Esophagus muscularis mucosa (tissue), 4 donors: ENCODE measurements at regions not wholly inside any gene's neighbourhood (a gene's known extent, or its start where the extent isn't known, plus 50 kb on each side); places are given as distances from the start of the nearest gene placed in this dataset.

Experiments used
- DNase-seq: peaks from one replicate; pipeline ENCODE4 v3.0.0-alpha.2; 2017; ENCODE audit errors: extremely low spot score
- H3K27ac ChIP-seq, 4 donors: fragments of 200-600 bp; sonication (generic); replicated peaks in 1 of 4; 1 replicate in 3 of 4; 2 replicates in 1 of 4; pipeline ENCODE4 v1.5.1; 2016 to 2019; ENCODE audit warnings: mild to moderate bottlenecking in 1 of 4
- H3K27me3 ChIP-seq, 4 donors: fragments of 200-600 bp; sonication (generic); one replicate each; pipeline versions ENCODE4 v1.5.1 to v1.6.0; 2016 to 2019
- H3K36me3 ChIP-seq, 4 donors: fragments of 200-600 bp; sonication (generic); one replicate each; pipeline ENCODE4 v1.5.1; 2016 to 2019
- H3K4me1 ChIP-seq, 4 donors: fragments of 200-600 bp; sonication (generic); one replicate each; pipeline ENCODE4 v1.5.1; 2016 to 2019
- H3K4me3 ChIP-seq, 4 donors: fragments of 200-600 bp; sonication (generic); 1 replicate in 2 of 4; 2 replicates in 2 of 4; pipeline ENCODE4 v1.5.1; 2016 to 2019; ENCODE audit warnings: mild to moderate bottlenecking in 4 of 4, moderate library complexity in 1 of 4
- H3K9me3 ChIP-seq, 4 donors: fragments of 200-600 bp; sonication (generic); 1 replicate in 3 of 4; 2 replicates in 1 of 4; pipeline ENCODE4 v1.5.1; 2016 to 2019
- CTCF ChIP-seq, 3 experiments: fragments of 200-600 bp in 2 of 3; fragments of 450-650 bp in 1 of 3; sonication (generic) in 2 of 3; IDR thresholded peaks; one replicate each; pipeline ENCODE4 v1.5.1; 2017 to 2019; ENCODE audit warnings: antibody characterized with exemption in 3 of 3, mild to moderate bottlenecking in 2 of 3, moderate library complexity in 1 of 3
- EP300 ChIP-seq: sonication (generic); formaldehyde crosslinking; IDR thresholded peaks from one replicate; pipeline ENCODE4 v1.6.1; 2017; ENCODE audit warnings: antibody characterized with exemption
- POLR2A ChIP-seq: fragments of 450-650 bp; IDR thresholded peaks from one replicate; pipeline ENCODE4 v1.6.1; 2017; ENCODE audit warnings: antibody characterized with exemption, moderate library complexity, mild to moderate bottlenecking, low read depth
- POLR2AphosphoS5 ChIP-seq, 2 donors: sonication (generic); formaldehyde crosslinking; IDR thresholded peaks; one replicate each; pipeline ENCODE4 v1.6.1; 2017; ENCODE audit warnings: antibody characterized with exemption in 2 of 2
- WGBS: methylation state at CpG from one replicate; pipeline ENCODE4 v1.1.5; 2018; 5-methylcytosine and 5-hydroxymethylcytosine counted together
- intact Hi-C: fragments of 100-400 bp; cut with DNase I; formaldehyde crosslinking; loops from one replicate; pipeline ENCODE4 v1.15.1; 2023

GRCh38 chr6:148085631-148086331 is 256.9 kb upstream of the SASH1 start:
- H3K4me3 ChIP-seq = no peak overlapping the region
- TF ChIP-seq POLR2A = no peak
- no peak for TF ChIP-seq POLR2AphosphoS5 (IDR thresholded peaks at IDR 0.05)
- TF ChIP-seq EP300 = no peak
- TF ChIP-seq CTCF (IDR thresholded peaks at IDR 0.05) = no peak
- H3K36me3 ChIP-seq = no peaks in the 10 kb centered on the region
- DNase-seq = no peak
- H3K27me3 ChIP-seq = no peaks in the 10 kb centered on the region
- H3K4me1 ChIP-seq = no peaks in the 10 kb centered on the region
- intact Hi-C loops = no loop called here
- WGBS = 58% methylated on average over 3 of the region's 3 CpGs
- H3K27ac ChIP-seq = no peak overlapping the region
- H3K9me3 ChIP-seq = peaks cover 0 to 7% (median 6%) of the 10 kb centered on the region in 4 donors

- no peaks in the 10 kb centered on the region for H3K27me3 ChIP-seq
- intact Hi-C loops = no loop called here
- H3K27ac ChIP-seq = no peak overlapping the region
- H3K36me3 ChIP-seq = no peaks in the 10 kb centered on the region
- no peak for TF ChIP-seq EP300
- TF ChIP-seq POLR2A = no peak
- TF ChIP-seq CTCF (IDR thresholded peaks at IDR 0.05) = no peak
- no peak for TF ChIP-seq POLR2AphosphoS5 (IDR thresholded peaks at IDR 0.05)
- no peak overlapping the region for H3K4me3 ChIP-seq
- no peaks in the 10 kb centered on the region for H3K4me1 ChIP-seq
- 80% methylated on average over 1 of the region's 1 CpG for WGBS
- peaks cover 0 to 14% (median 10%) of the 10 kb centered on the region in 4 donors for H3K9me3 ChIP-seq
- no peak for DNase-seq
Measured at GRCh38 chr6:148086386-148086785, 256.3 kb upstream of the SASH1 start.

GRCh38 chr6:148086843-148087242 is 255.8 kb upstream of the SASH1 start:
- no peak for TF ChIP-seq CTCF (IDR thresholded peaks at IDR 0.05)
- no peak for TF ChIP-seq POLR2A
- no peak for TF ChIP-seq EP300
- no peak for TF ChIP-seq POLR2AphosphoS5 (IDR thresholded peaks at IDR 0.05)
- Histone ChIP-seq H3K4me1 (no peaks in the 10 kb centered on the region), H3K36me3 (no peaks in the 10 kb centered on the region), H3K9me3 (peaks cover 0 to 17% (median 13%) of the 10 kb centered on the region in 4 donors), H3K4me3 (no peak overlapping the region), H3K27ac (no peak overlapping the region), H3K27me3 (no peaks in the 10 kb centered on the region)
- intact Hi-C loops = no loop called here
- DNase-seq = no peak
- 92% methylated on average over 3 of the region's 3 CpGs for WGBS

DNA sequence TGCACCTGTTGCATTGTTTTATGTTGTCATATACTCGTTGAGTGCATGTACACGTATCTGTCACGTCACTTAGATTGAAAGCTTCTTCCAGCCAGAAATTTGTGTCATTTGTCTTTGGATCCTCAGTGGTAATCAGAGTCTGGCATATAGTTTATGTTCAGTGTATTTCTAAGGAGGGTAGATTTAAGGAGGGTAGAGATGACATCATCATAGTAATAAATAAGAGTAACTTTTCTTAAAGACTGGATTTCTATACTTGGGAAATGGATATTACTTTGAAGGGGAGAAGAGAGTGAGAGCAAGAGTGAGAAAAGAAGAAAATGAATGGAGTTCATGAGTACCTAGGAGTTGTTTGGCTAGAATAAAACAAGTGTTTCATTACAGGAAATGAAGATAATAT is 255.0 kb upstream of the SASH1 start:
- intact Hi-C loops = no loop called here
- DNase-seq = no peak
- TF ChIP-seq POLR2A = no peak
- TF ChIP-seq CTCF (IDR thresholded peaks at IDR 0.05) = no peak
- no peak for TF ChIP-seq EP300
- TF ChIP-seq POLR2AphosphoS5 (IDR thresholded peaks at IDR 0.05) = no peak
- Histone ChIP-seq H3K27me3 (no peaks in the 10 kb centered on the region), H3K36me3 (no peaks in the 10 kb centered on the region), H3K4me1 (no peaks in the 10 kb centered on the region), H3K27ac (no peak overlapping the region), H3K4me3 (no peak overlapping the region), H3K9me3 (peaks cover 0 to 18% (median 13%) of the 10 kb centered on the region in 4 donors)
- 82% methylated on average over 3 of the region's 3 CpGs for WGBS

- no peak overlapping the region for H3K27ac ChIP-seq
- no peak overlapping the region for H3K4me3 ChIP-seq
- no peaks in the 10 kb centered on the region for H3K36me3 ChIP-seq
- peaks cover 0 to 18% (median 13%) of the 10 kb centered on the region in 4 donors for H3K9me3 ChIP-seq
- no peaks in the 10 kb centered on the region for H3K4me1 ChIP-seq
- WGBS = 79% methylated on average over 2 of the region's 2 CpGs
- DNase-seq = no peak
- H3K27me3 ChIP-seq = no peaks in the 10 kb centered on the region
- intact Hi-C loops = no loop called here
- TF ChIP-seq POLR2A (no peak), POLR2AphosphoS5 (IDR thresholded peaks at IDR 0.05) (no peak), CTCF (IDR thresholded peaks at IDR 0.05) (no peak), EP300 (no peak)
Measured at GRCh38 chr6:148090326-148090725, 252.3 kb upstream of the SASH1 start.
